ENCODE measurements at regions not wholly inside any gene's neighbourhood (a gene's known extent, or its start where the extent isn't known, plus 50 kb on each side); places are given as distances from the start of the nearest gene placed in this dataset.

- TF ChIP-seq SMAD3 (CRISPR knock-in tag; IDR thresholded peaks at IDR 0.05): no peak
- TF ChIP-seq STAT5B (CRISPR knock-in tag; IDR thresholded peaks at IDR 0.05): no peak
Measured at GRCh38 chr3:139269984-139270383, 73.8 kb upstream of the MRPS22 start.
